Pancreas (tissue), 10 donors: ENCODE measurements at regions not wholly inside any gene's neighbourhood (a gene's known extent, or its start where the extent isn't known, plus 50 kb on each side); places are given as distances from the start of the nearest gene placed in this dataset.

ENCODE experiments used
- ATAC-seq, 4 donors: fragments of 200-7000 bp; cut with Tn5 transposase; one replicate each; pipeline versions ENCODE4 v1.8.0 to v1.9.1; 2020; ENCODE audit warnings: mild to moderate bottlenecking in 4 of 4, moderate library complexity in 4 of 4
- DNase-seq, 6 donors: peaks; one replicate each; pipeline ENCODE4 v3.0.0-alpha.2; 2020
- FAIRE-seq: peaks from 2 replicates; lab custom pipeline; 2012; peaks lifted over from hg19 to GRCh38; lab: Jason Lieb, UNC
- H3K27ac ChIP-seq, 4 donors: fragments of 200-600 bp; sonication (generic); 1 replicate in 3 of 4; 2 replicates in 1 of 4; pipeline versions ENCODE4 v1.5.0 to v1.8.0; 2020
- H3K27me3 ChIP-seq, 4 donors: fragments of 200-600 bp; one replicate each; pipeline ENCODE4 v1.8.0; 2021
- H3K36me3 ChIP-seq, 3 donors: fragments of 200-600 bp; sonication (generic) in 1 of 3; one replicate each; pipeline versions ENCODE4 v1.5.0 to v1.8.0; 2020 to 2021
- H3K4me1 ChIP-seq, 3 donors: fragments of 200-600 bp; one replicate each; pipeline ENCODE4 v1.8.0; 2021
- H3K4me3 ChIP-seq, 4 donors: fragments of 200-600 bp; sonication (generic) in 2 of 4; one replicate each; pipeline versions ENCODE4 v1.5.0 to v1.8.0; 2020 to 2021
- H3K9me3 ChIP-seq, 4 donors: fragments of 200-600 bp; one replicate each; pipeline ENCODE4 v1.8.0; 2021
- CTCF ChIP-seq, 4 donors: fragments of 200-600 bp; sonication (generic) in 3 of 4; IDR thresholded peaks; one replicate each; pipeline versions ENCODE4 v1.5.0 to v1.8.0; 2021; ENCODE audit warnings: antibody characterized with exemption in 4 of 4
- WGBS, 2 donors: extraction: QIAGEN DNeasy Blood & Tissue Kit; methylation state at CpG; one replicate each; pipeline ENCODE4 v1.1.7; 2013; 5-methylcytosine and 5-hydroxymethylcytosine counted together
- intact Hi-C, 3 donors: fragments of 100-400 bp; cut with DNase I; formaldehyde crosslinking; loops; one replicate each; pipeline versions ENCODE4 v1.11.1 to v1.14.2; 2022
- donor health status: healthy with polysubstance abuse.
- donor health status: DM: no; HTN: no; CAD: no; lungs with moderate emphysema.
- donor health status: DM: no; HTN: no; CAD: no.
- donor health status: control.
- donor health status: control.
- donor health status: Bipolar disorder and iron deficiency.
- donor health status: DM: yes; HTN: yes; CAD: no.
- donor health status: DM: no; HTN: no; CAD: no.
- donor health status: DM: no; HTN: no; CAD: no.
- donor health status: DM: yes; HTN: yes; CAD: no.

DNA sequence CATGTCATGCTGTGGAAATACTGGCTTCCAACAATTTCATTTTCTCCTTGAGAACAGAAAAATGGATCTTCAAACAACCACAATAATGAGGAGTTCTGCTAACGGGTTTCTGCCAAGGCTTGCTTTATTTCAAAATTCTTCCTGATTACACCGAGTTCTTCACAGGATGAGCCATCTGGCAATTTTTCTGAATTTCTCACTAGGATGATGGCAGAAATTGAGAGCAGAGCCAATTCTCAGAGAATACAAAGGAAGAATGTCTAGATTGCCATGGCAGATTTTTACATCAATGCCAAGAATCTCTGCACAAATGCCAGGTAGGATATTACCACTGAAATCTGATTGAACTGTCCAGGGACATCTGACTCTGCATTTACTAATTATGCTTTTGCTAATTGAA, 619.0 kb upstream of the CHRM3 start:
- no peak for FAIRE-seq
- no peak for TF ChIP-seq CTCF (IDR thresholded peaks at IDR 0.05)
- WGBS, 2 donors: 61 to 75% methylated on average over 2 of the region's 2 CpGs

DNA sequence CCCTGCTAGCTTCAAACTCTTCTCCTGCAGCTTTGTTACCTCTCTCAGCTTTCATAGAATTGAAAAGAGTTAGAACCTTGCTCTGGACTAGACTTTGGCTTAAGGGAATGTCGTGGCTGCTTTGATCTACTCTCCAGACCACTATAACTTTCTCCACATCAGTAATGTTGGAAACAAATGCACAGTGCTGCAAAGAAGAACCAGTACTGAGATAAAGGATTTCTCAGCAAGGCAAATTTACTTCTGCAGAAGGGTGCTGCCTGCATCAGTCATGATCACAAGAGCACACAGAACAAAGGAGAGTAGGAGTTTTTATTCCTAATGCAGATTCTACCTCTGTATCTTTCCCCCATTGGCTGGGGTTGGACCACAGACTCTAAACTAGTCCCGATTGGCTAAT, 621.6 kb upstream of the CHRM3 start:
- FAIRE-seq (no peak), ATAC-seq (no peak), DNase-seq (no peak)
- intact Hi-C loops: no loop called here
- H3K27ac ChIP-seq: no peak overlapping the region
- no peaks in the 10 kb centered on the region for H3K27me3 ChIP-seq
- no peak for TF ChIP-seq CTCF (IDR thresholded peaks at IDR 0.05)
- no peaks in the 10 kb centered on the region for H3K9me3 ChIP-seq
- no peaks in the 10 kb centered on the region for H3K4me1 ChIP-seq
- H3K4me3 ChIP-seq: no peak overlapping the region
- WGBS, 2 donors: 52 to 64% methylated on average over 2 of the region's 2 CpGs
- no peaks in the 10 kb centered on the region for H3K36me3 ChIP-seq

More for the DNA sequence above, 619.0 kb upstream of the CHRM3 start:
- Histone ChIP-seq H3K4me1 (no peaks in the 10 kb centered on the region), H3K27ac (no peak overlapping the region), H3K27me3 (no peaks in the 10 kb centered on the region), H3K4me3 (no peak overlapping the region), H3K9me3 (no peaks in the 10 kb centered on the region), H3K36me3 (no peaks in the 10 kb centered on the region)
- ATAC-seq: no peak
- intact Hi-C loops: no loop called here
- no peak for DNase-seq

DNA sequence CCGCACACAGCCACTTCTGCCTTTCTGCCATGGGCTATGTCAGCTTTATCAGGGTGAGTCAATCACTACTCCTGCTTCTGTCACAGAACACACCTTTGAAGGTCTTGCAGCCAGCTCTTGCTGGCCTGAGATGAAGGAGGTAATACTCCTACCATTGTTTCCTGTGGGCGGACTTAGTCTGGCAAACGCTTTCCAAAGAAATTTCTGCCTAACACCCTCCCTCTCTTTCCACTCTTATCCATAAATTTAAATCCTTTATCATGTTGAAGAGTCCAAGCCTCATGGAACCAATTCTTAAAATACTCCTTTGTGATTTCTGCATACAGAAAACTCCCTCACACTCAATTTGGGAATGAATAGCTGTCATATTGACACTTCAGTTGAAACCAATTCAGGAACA, 633.1 kb upstream of the CHRM3 start:
- Histone ChIP-seq H3K27me3 (no peaks in the 10 kb centered on the region), H3K9me3 (no peaks in the 10 kb centered on the region), H3K4me3 (no peak overlapping the region), H3K36me3 (no peaks in the 10 kb centered on the region), H3K27ac (no peak overlapping the region), H3K4me1 (no peaks in the 10 kb centered on the region)
- ATAC-seq (no peak), DNase-seq (no peak), FAIRE-seq (no peak)
- 69 to 70% methylated on average over 3 of the region's 3 CpGs for WGBS, 2 donors
- no peak for TF ChIP-seq CTCF (IDR thresholded peaks at IDR 0.05)
- intact Hi-C loops: no loop called here

DNA sequence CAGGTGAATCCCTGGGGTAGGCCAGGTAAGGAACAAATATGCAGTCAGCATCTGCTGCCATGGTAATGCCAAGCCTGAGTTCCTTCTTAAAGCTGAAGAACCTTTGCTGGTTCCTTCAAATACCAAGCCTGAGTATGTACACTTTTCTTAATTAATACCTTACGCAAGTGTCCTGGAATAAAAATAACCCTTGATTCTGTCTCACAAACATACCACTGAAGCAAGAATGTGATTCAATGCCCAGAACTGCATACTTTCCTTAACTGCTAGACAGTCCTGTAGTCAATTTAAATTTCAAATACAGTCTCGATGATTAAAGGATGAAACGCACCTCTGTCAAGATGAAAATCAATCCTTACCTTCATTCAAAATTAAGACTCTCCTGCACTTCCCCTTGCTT, 634.0 kb upstream of the CHRM3 start:
- FAIRE-seq: no peak
- Histone ChIP-seq H3K36me3 (no peaks in the 10 kb centered on the region), H3K27ac (no peak overlapping the region), H3K4me1 (no peaks in the 10 kb centered on the region), H3K27me3 (no peaks in the 10 kb centered on the region), H3K4me3 (no peak overlapping the region), H3K9me3 (no peaks in the 10 kb centered on the region)
- 83 to 95% methylated on average over 3 of the region's 3 CpGs for WGBS, 2 donors
- no peak for DNase-seq
- intact Hi-C loops: no loop called here
- ATAC-seq: no peak
- no peak for TF ChIP-seq CTCF (IDR thresholded peaks at IDR 0.05)

DNA sequence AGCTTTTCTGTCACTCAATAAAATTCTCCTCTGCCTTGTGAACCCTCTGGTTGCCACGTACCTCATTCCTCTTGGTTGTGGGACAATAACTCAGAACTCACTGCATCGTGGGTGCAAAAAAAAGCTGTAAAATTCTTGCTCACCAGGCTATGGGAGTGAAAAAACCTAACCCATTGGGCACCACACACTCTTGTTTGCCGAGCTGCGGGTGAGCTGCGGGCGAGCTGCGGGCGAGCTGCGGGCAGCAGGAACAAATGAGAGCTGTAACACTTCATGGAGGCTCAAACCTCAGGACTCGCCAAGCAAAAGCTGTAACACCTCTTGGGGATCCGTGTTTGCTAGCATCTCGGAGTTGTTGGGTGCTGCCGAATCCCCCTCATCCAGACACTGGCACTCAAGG, 641.3 kb upstream of the CHRM3 start:
- Histone ChIP-seq H3K4me1 (no peaks in the 10 kb centered on the region), H3K27me3 (no peaks in the 10 kb centered on the region), H3K4me3 (no peak overlapping the region), H3K27ac (no peak overlapping the region), H3K36me3 (no peaks in the 10 kb centered on the region), H3K9me3 (no peaks in the 10 kb centered on the region)
- no peak for ATAC-seq
- intact Hi-C loops: no loop called here
- no peak for TF ChIP-seq CTCF (IDR thresholded peaks at IDR 0.05)
- WGBS, 2 donors: 82 to 89% methylated on average over 13 of the region's 13 CpGs
- FAIRE-seq: no peak
- DNase-seq: no peak
